SU-DHL-6 (cell line): ENCODE measurements at regions not wholly inside any gene's neighbourhood (a gene's known extent, or its start where the extent isn't known, plus 50 kb on each side); places are given as distances from the start of the nearest gene placed in this dataset.

Experiments used
- EZH2phosphoT487 ChIP-seq: fragments of 200-600 bp; sonication (generic), shearing (Covaris generic); conservative IDR thresholded peaks from 2 replicates; pipeline ENCODE4 v1.6.1; 2018; ENCODE audit warnings: mild to moderate bottlenecking, antibody characterized with exemption, low read length, moderate library complexity, mixed read lengths
- TF ChIP-seq, protein P1 (sequence below): fragments of 200-600 bp; sonication (generic); IDR thresholded peaks from one replicate; pipeline ENCODE4 v1.5.1; 2017; ENCODE audit warnings: antibody characterized with exemption, mild to moderate bottlenecking, low read length, moderate library complexity; ENCODE audit not compliant: insufficient read depth, poor library complexity, severe bottlenecking

DNA sequence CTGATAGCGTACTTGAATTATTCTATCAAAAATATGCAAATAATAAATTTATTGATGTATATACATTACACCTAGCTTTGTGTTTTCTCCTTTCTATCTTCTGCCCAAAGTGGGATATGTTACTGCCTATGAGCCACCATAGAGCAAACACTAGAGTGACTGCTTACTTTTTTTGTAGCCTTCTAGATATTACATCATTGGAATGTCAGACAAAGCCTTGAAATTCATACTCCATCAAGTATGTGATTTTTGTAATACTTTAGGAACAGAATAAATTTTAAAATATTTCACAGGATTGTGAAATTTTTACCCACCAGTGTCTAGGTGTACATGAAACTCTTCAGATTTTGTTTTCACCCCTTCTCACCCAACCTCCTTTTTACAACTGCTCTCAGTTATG is 787.6 kb downstream of the USP25 start:
- TF ChIP-seq, protein P1, sequence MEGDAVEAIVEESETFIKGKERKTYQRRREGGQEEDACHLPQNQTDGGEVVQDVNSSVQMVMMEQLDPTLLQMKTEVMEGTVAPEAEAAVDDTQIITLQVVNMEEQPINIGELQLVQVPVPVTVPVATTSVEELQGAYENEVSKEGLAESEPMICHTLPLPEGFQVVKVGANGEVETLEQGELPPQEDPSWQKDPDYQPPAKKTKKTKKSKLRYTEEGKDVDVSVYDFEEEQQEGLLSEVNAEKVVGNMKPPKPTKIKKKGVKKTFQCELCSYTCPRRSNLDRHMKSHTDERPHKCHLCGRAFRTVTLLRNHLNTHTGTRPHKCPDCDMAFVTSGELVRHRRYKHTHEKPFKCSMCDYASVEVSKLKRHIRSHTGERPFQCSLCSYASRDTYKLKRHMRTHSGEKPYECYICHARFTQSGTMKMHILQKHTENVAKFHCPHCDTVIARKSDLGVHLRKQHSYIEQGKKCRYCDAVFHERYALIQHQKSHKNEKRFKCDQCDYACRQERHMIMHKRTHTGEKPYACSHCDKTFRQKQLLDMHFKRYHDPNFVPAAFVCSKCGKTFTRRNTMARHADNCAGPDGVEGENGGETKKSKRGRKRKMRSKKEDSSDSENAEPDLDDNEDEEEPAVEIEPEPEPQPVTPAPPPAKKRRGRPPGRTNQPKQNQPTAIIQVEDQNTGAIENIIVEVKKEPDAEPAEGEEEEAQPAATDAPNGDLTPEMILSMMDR: no peak
- no peak for TF ChIP-seq EZH2phosphoT487
